WTC11 (cell line): ENCODE measurements at regions not wholly inside any gene's neighbourhood (a gene's known extent, or its start where the extent isn't known, plus 50 kb on each side); places are given as distances from the start of the nearest gene placed in this dataset.
"Not testable (repeated sequence)": the region's sequence is repeated elsewhere in the genome, so short reads cannot be mapped to it uniquely, and the experiment has no call there.

Source experiments
- ATAC-seq: fragments of 200-7000 bp; cut with Tn5 transposase; 2 replicates; pipeline ENCODE4 v1.10.0; 2021; ENCODE audit warnings: mild to moderate bottlenecking, moderate library complexity
- CTCF ChIA-PET: fragments of 300-600 bp; sonication (Branson Sonifier 250); formaldehyde crosslinking; loops from one replicate; lab custom pipeline; 2021; ENCODE audit warnings: antibody characterized with exemption; lab: Charles Lee
- POLR2A ChIA-PET: fragments of 350-600 bp; sonication (Branson Sonifier 250); formaldehyde crosslinking; loops from one replicate; lab custom pipeline; 2021; ENCODE audit warnings: antibody characterized with exemption; lab: Charles Lee
- DNase-seq: peaks from one replicate; pipeline ENCODE4 v3.0.0; 2021; ENCODE audit warnings: low spot score
- H3K27ac Mint-ChIP-seq: 2 replicates; pipeline ENCODE4 v1.8.0; 2021; ENCODE audit warnings: mixed read lengths
- H3K27me3 Mint-ChIP-seq: 2 replicates; pipeline ENCODE4 v1.8.0; 2021; ENCODE audit warnings: low read depth, mild to moderate bottlenecking, moderate library complexity, mixed read lengths
- H3K36me3 Mint-ChIP-seq: 2 replicates; pipeline ENCODE4 v1.8.0; 2021; ENCODE audit warnings: mixed read lengths
- H3K4me1 Mint-ChIP-seq: 2 replicates; pipeline ENCODE4 v1.8.0; 2022; ENCODE audit warnings: mixed read lengths
- H3K4me3 Mint-ChIP-seq: 2 replicates; pipeline ENCODE4 v1.8.0; 2021; ENCODE audit warnings: mild to moderate bottlenecking, moderate library complexity, mixed read lengths
- H3K9me3 Mint-ChIP-seq: 2 replicates; pipeline ENCODE4 v1.8.0; 2021; ENCODE audit warnings: mixed read lengths
- ETV6 ChIP-seq: sonication (generic); formaldehyde crosslinking; IDR thresholded peaks from 2 replicates; pipeline ENCODE4 v1.8.1; 2022; ENCODE audit warnings: mild to moderate bottlenecking, missing genetic modification reagents
- FOXK1 ChIP-seq: sonication (generic); formaldehyde crosslinking; IDR thresholded peaks from 2 replicates; pipeline ENCODE4 v1.8.0; 2022; ENCODE audit warnings: mild to moderate bottlenecking, moderate library complexity, missing genetic modification reagents
- GTF2I ChIP-seq: fragments of 250-450 bp; sonication (Bioruptor Pico); conservative IDR thresholded peaks from 2 replicates; pipeline ENCODE4 v1.4.0; 2021; ENCODE audit warnings: mild to moderate bottlenecking
- HMGA2 ChIP-seq: fragments of 250-450 bp; sonication (Bioruptor Pico); IDR thresholded peaks from 2 replicates; pipeline ENCODE4 v1.4.0; 2021; ENCODE audit warnings: mild to moderate bottlenecking, moderate library complexity
- MYBL2 ChIP-seq: sonication (generic); formaldehyde crosslinking; IDR thresholded peaks from 2 replicates; pipeline ENCODE4 v1.8.1; 2023; ENCODE audit warnings: mild to moderate bottlenecking, moderate library complexity, missing genetic modification reagents
- NR2C2 ChIP-seq: sonication (generic); formaldehyde crosslinking; IDR thresholded peaks from 2 replicates; pipeline ENCODE4 v1.8.0; 2022; ENCODE audit warnings: mild to moderate bottlenecking, missing genetic modification reagents
- NR3C1 ChIP-seq: sonication (generic); formaldehyde crosslinking; conservative IDR thresholded peaks from 2 replicates; pipeline ENCODE4 v1.8.1; 2023; ENCODE audit warnings: low read depth, mild to moderate bottlenecking, missing genetic modification reagents
- SOX15 ChIP-seq: fragments of 250-450 bp; sonication (Bioruptor Pico); IDR thresholded peaks from 2 replicates; pipeline ENCODE4 v1.9.0; 2021; ENCODE audit warnings: mild to moderate bottlenecking
- ZBTB21 ChIP-seq: sonication (generic); formaldehyde crosslinking; IDR thresholded peaks from 2 replicates; pipeline ENCODE4 v1.8.1; 2023; ENCODE audit warnings: mild to moderate bottlenecking, missing genetic modification reagents, borderline replicate concordance
- ZNF121 ChIP-seq: sonication (generic); formaldehyde crosslinking; IDR thresholded peaks from 2 replicates; pipeline ENCODE4 v1.8.0; 2023; ENCODE audit warnings: missing genetic modification reagents
- ZNF263 ChIP-seq: sonication (generic); formaldehyde crosslinking; IDR thresholded peaks from 2 replicates; pipeline ENCODE4 v1.8.1; 2022; ENCODE audit warnings: low read depth, mild to moderate bottlenecking, moderate library complexity, missing genetic modification reagents
- ZNF317 ChIP-seq: sonication (generic); formaldehyde crosslinking; IDR thresholded peaks from 2 replicates; pipeline ENCODE4 v1.8.1; 2023; ENCODE audit warnings: low read depth, mild to moderate bottlenecking, moderate library complexity, missing genetic modification reagents, borderline replicate concordance
- TF ChIP-seq, protein P1 (sequence below): fragments of 250-450 bp; sonication (Bioruptor Pico); IDR thresholded peaks from 2 replicates; pipeline ENCODE4 v1.9.0; 2021; ENCODE audit warnings: mild to moderate bottlenecking
- TF ChIP-seq, protein P2 (sequence below): fragments of 200-600 bp; IDR thresholded peaks from 2 replicates; pipeline ENCODE4 v1.8.0; 2022; ENCODE audit warnings: antibody characterized with exemption
- TF ChIP-seq, protein P3 (sequence below): fragments of 250-450 bp; sonication (Bioruptor Pico); IDR thresholded peaks from 2 replicates; pipeline ENCODE4 v1.9.0; 2021; ENCODE audit warnings: moderate library complexity, mild to moderate bottlenecking, inconsistent platforms, borderline replicate concordance
- TF ChIP-seq, protein P4 (sequence below): sonication (generic); formaldehyde crosslinking; IDR thresholded peaks from 2 replicates; pipeline ENCODE4 v1.8.0; 2022; ENCODE audit warnings: mild to moderate bottlenecking, missing genetic modification reagents
- TF ChIP-seq, protein P5 (sequence below): fragments of 250-450 bp; sonication (Bioruptor Pico); IDR thresholded peaks from 2 replicates; pipeline ENCODE4 v2.1.2; 2022; ENCODE audit warnings: mild to moderate bottlenecking, moderate library complexity

DNA sequence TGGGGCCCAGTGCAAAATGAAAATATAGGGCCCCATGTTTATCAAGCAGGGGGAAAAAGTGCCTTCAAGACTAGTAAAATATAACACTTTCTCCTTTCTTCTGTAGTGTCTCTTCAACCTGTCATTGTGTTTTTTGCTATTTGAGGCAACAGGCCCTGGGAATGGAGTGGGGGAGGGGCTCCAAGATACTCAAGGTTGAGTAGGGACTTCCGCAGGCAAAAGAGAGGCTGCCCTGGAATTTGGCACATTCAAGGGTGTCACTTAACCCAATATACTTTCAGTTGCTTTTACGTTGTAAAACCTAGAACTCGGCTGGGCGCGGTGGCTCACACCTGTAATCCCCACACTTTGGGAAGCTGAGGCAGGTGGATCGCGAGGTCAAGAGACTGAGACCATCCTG is 154.9 kb downstream of the ALDH8A1 start (continued):
- TF ChIP-seq, protein P1, sequence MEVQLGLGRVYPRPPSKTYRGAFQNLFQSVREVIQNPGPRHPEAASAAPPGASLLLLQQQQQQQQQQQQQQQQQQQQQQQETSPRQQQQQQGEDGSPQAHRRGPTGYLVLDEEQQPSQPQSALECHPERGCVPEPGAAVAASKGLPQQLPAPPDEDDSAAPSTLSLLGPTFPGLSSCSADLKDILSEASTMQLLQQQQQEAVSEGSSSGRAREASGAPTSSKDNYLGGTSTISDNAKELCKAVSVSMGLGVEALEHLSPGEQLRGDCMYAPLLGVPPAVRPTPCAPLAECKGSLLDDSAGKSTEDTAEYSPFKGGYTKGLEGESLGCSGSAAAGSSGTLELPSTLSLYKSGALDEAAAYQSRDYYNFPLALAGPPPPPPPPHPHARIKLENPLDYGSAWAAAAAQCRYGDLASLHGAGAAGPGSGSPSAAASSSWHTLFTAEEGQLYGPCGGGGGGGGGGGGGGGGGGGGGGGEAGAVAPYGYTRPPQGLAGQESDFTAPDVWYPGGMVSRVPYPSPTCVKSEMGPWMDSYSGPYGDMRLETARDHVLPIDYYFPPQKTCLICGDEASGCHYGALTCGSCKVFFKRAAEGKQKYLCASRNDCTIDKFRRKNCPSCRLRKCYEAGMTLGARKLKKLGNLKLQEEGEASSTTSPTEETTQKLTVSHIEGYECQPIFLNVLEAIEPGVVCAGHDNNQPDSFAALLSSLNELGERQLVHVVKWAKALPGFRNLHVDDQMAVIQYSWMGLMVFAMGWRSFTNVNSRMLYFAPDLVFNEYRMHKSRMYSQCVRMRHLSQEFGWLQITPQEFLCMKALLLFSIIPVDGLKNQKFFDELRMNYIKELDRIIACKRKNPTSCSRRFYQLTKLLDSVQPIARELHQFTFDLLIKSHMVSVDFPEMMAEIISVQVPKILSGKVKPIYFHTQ (CRISPR knock-in tag), result no peak
- TF ChIP-seq ZBTB21 (CRISPR knock-in tag) (no peak), ZNF121 (CRISPR knock-in tag) (no peak), FOXK1 (CRISPR knock-in tag) (no peak), ZNF317 (CRISPR knock-in tag) (no peak), NR2C2 (CRISPR knock-in tag) (no peak), NR3C1 (CRISPR knock-in tag) (no peak), ZNF263 (no peak), MYBL2 (CRISPR knock-in tag) (no peak)
- TF ChIP-seq, protein P2, sequence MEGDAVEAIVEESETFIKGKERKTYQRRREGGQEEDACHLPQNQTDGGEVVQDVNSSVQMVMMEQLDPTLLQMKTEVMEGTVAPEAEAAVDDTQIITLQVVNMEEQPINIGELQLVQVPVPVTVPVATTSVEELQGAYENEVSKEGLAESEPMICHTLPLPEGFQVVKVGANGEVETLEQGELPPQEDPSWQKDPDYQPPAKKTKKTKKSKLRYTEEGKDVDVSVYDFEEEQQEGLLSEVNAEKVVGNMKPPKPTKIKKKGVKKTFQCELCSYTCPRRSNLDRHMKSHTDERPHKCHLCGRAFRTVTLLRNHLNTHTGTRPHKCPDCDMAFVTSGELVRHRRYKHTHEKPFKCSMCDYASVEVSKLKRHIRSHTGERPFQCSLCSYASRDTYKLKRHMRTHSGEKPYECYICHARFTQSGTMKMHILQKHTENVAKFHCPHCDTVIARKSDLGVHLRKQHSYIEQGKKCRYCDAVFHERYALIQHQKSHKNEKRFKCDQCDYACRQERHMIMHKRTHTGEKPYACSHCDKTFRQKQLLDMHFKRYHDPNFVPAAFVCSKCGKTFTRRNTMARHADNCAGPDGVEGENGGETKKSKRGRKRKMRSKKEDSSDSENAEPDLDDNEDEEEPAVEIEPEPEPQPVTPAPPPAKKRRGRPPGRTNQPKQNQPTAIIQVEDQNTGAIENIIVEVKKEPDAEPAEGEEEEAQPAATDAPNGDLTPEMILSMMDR, result no peak

DNA sequence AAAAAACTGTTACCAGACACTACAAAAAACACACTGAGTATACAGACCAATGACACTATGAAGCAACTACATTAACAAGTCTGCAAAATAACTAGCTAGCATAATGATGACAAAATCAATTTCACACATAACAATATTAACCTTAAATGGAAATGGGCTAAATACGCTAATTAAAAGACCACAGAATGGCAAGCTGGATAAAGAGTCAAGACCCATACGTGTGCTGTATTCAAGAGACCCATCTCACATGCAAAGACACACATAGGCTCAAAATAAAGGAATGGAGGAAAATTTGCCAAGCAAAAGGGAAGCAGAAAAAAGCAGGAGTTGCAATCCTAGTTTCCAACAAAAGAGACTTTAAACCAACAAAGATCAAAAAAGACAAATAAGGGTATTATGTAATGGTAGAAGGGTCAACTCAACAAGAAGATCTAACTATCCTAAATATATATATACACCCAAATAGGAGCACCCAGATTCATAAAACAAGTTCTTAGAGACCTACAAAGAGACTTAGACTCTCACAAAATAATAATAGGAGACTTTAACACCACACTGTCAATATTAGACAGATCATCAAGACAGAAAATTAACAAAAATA is 158.6 kb downstream of the ALDH8A1 start:
- POLR2A ChIA-PET, H3K27me3 Mint-ChIP-seq, CTCF ChIA-PET, ATAC-seq, DNase-seq, H3K27ac Mint-ChIP-seq, H3K4me3 Mint-ChIP-seq: not testable (repeated sequence)
- peaks cover 41% of the 10 kb centered on the region for H3K9me3 Mint-ChIP-seq
- H3K36me3 Mint-ChIP-seq, result peaks cover 27% of the 10 kb centered on the region
- peaks cover 12% of the 10 kb centered on the region for H3K4me1 Mint-ChIP-seq

DNA sequence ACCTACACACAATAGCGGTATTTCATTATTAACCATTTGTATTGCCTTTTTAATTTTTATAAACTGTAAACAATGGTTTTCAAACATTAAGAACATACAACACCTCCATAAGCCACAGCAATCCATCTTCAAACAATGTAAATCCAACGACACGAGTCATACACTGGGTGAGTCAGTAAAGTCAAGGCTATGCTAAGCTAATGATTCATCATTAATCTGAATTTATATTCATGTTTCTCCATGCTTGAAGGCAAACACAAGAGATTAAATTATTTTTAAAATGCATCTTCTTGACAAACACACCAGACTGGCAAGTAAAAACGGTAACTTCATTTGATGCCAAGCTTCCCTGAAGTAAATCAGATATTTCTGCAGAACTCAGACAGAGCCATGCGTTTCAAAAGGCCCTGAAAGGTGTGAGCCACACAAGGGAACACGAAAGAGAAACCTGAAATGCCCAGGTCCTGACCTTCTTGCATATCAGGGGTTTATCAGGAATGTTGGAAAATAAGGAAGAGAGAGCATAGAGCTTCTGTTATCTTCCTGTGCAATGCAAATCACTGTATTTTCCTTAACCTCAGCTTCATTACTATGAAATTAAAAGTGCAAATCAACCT is 162.5 kb downstream of the ALDH8A1 start:
- H3K27ac Mint-ChIP-seq, result no peak overlapping the region
- no peak for ATAC-seq
- CTCF ChIA-PET, result no interaction called here

More for the DNA sequence above, 162.5 kb downstream of the ALDH8A1 start:
- no peak for DNase-seq
- Mint-ChIP-seq H3K4me1 (no peaks in the 10 kb centered on the region), H3K36me3 (peaks cover 20% of the 10 kb centered on the region), H3K9me3 (peaks cover 26% of the 10 kb centered on the region), H3K27me3 (no peaks in the 10 kb centered on the region; the same call in 1 of the 2 replicates), H3K4me3 (no peak overlapping the region)
- POLR2A ChIA-PET, result no interaction called here
- TF ChIP-seq GTF2I (CRISPR knock-in tag) (no peak), SOX15 (no peak), ETV6 (no peak), HMGA2 (no peak)
- TF ChIP-seq, protein P3, sequence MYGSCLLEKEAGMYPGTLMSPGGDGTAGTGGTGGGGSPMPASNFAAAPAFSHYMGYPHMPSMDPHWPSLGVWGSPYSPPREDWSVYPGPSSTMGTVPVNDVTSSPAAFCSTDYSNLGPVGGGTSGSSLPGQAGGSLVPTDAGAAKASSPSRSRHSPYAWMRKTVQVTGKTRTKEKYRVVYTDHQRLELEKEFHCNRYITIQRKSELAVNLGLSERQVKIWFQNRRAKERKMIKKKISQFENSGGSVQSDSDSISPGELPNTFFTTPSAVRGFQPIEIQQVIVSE (CRISPR knock-in tag), result no peak
- TF ChIP-seq, protein P4, sequence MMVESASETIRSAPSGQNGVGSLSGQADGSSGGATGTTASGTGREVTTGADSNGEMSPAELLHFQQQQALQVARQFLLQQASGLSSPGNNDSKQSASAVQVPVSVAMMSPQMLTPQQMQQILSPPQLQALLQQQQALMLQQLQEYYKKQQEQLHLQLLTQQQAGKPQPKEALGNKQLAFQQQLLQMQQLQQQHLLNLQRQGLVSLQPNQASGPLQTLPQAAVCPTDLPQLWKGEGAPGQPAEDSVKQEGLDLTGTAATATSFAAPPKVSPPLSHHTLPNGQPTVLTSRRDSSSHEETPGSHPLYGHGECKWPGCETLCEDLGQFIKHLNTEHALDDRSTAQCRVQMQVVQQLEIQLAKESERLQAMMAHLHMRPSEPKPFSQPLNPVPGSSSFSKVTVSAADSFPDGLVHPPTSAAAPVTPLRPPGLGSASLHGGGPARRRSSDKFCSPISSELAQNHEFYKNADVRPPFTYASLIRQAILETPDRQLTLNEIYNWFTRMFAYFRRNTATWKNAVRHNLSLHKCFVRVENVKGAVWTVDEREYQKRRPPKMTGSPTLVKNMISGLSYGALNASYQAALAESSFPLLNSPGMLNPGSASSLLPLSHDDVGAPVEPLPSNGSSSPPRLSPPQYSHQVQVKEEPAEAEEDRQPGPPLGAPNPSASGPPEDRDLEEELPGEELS (CRISPR knock-in tag), result no peak
- TF ChIP-seq, protein P5, sequence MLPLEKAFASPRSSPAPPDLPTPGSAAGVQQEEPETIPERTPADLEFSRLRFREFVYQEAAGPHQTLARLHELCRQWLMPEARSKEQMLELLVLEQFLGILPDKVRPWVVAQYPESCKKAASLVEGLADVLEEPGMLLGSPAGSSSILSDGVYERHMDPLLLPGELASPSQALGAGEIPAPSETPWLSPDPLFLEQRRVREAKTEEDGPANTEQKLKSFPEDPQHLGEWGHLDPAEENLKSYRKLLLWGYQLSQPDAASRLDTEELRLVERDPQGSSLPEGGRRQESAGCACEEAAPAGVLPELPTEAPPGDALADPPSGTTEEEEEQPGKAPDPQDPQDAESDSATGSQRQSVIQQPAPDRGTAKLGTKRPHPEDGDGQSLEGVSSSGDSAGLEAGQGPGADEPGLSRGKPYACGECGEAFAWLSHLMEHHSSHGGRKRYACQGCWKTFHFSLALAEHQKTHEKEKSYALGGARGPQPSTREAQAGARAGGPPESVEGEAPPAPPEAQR, result no peak
